Activated CD4-positive, alpha-beta T cell treated with anti-CD3 and anti-CD28 coated beads, Interleukin-2, amount 10 ng/mL, durations not matched to agents 7 days and 5 days (primary cell): ENCODE measurements at regions not wholly inside any gene's neighbourhood (a gene's known extent, or its start where the extent isn't known, plus 50 kb on each side); places are given as distances from the start of the nearest gene placed in this dataset.

Experiments
- CTCF ChIA-PET: fragments of 350-600 bp; sonication (Branson Sonifier 250); formaldehyde crosslinking; loops from one replicate; lab custom pipeline; 2021; ENCODE audit warnings: antibody characterized with exemption; lab: Charles Lee
- POLR2A ChIA-PET: fragments of 350-600 bp; sonication (Branson Sonifier 250); formaldehyde crosslinking; loops from one replicate; lab custom pipeline; 2021; ENCODE audit warnings: antibody characterized with exemption; lab: Charles Lee
- DNase-seq: peaks from one replicate; pipeline ENCODE4 v3.0.0-alpha.2; 2020
- H3K27ac Mint-ChIP-seq: one replicate; pipeline ENCODE4 v1.8.0; 2021; ENCODE audit warnings: mild to moderate bottlenecking, moderate library complexity, mixed read lengths
- H3K27me3 Mint-ChIP-seq: one replicate; pipeline ENCODE4 v1.8.0; 2021; ENCODE audit warnings: mixed read lengths
- H3K36me3 Mint-ChIP-seq: one replicate; pipeline ENCODE4 v1.8.0; 2021; ENCODE audit warnings: low read depth, mixed read lengths
- H3K4me1 Mint-ChIP-seq: one replicate; pipeline ENCODE4 v1.8.0; 2021; ENCODE audit warnings: mixed read lengths
- H3K4me3 Mint-ChIP-seq: one replicate; pipeline ENCODE4 v1.8.0; 2021; ENCODE audit warnings: mild to moderate bottlenecking, moderate library complexity, mixed read lengths
- H3K9me3 Mint-ChIP-seq: one replicate; pipeline ENCODE4 v1.8.0; 2021; ENCODE audit warnings: mixed read lengths

DNA sequence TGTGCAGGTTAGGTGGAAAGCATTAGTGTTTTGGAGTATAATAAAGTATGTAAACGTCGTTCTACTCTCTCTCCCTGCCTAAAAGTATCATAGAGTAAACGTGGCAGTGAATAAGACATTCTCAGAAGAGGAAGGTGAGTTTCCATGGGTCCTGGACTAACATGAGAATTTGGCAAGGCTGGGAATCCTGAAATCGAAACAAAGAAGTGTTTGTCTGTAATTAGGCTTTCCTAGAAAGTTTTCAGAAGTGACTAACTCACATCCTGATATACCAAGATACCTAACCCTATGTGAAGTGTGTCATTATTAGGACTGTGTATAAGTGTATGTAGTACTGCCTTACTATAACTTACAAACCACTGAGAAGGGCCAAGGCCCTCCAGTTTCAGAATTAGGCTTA lies 50.7 kb upstream of the MAOA start:
- CTCF ChIA-PET = no interaction called here
- Mint-ChIP-seq H3K27me3 (no peaks in the 10 kb centered on the region), H3K4me3 (no peak overlapping the region), H3K9me3 (peaks cover 3% of the 10 kb centered on the region), H3K4me1 (no peaks in the 10 kb centered on the region), H3K36me3 (no peaks in the 10 kb centered on the region), H3K27ac (no peak overlapping the region)
- no peak for DNase-seq
- POLR2A ChIA-PET = no interaction called here
